AG04449 (cell line): ENCODE measurements at regions not wholly inside any gene's neighbourhood (a gene's known extent, or its start where the extent isn't known, plus 50 kb on each side); places are given as distances from the start of the nearest gene placed in this dataset.
"Not testable (repeated sequence)": the region's sequence is repeated elsewhere in the genome, so short reads cannot be mapped to it uniquely, and the experiment has no call there.

Experiments
- CTCF ChIA-PET: fragments of 350-600 bp; formaldehyde crosslinking; extraction: SDS; loops from one replicate; lab custom pipeline; 2021; ENCODE audit warnings: antibody characterized with exemption; lab: Yijun Ruan, JAX
- POLR2A ChIA-PET: fragments of 400-600, 350-600 bp; formaldehyde crosslinking; extraction: SDS; loops from one replicate; lab custom pipeline; 2020; ENCODE audit warnings: antibody characterized with exemption, inconsistent platforms; lab: Yijun Ruan, JAX
- DNase-seq: peaks from one replicate; pipeline ENCODE4 v3.0.0-alpha.2; 2010; ENCODE audit warnings: low read depth, low spot score
- H3K4me3 ChIP-seq: 2 replicates; pipeline ENCODE4 v1.5.1; 2011; ENCODE audit warnings: low read depth, mild to moderate bottlenecking, control low read depth, low read length
- CTCF ChIP-seq: IDR thresholded peaks from one replicate; pipeline ENCODE4 v1.5.1; 2011; ENCODE audit warnings: mild to moderate bottlenecking, moderate library complexity, low read length, control low read depth, inconsistent platforms; ENCODE audit not compliant: insufficient read depth; ENCODE audit errors: missing control alignments

- ChIA-PET POLR2A (no interaction called here), CTCF (no interaction called here)
- no peak for DNase-seq
- H3K4me3 ChIP-seq, result no peak overlapping the region
- TF ChIP-seq CTCF, result no peak
These were observed 979.7 kb downstream of the RAPGEF2 start for GRCh38 chr4:160082432-160083207.

GRCh38 chr4:160091631-160092030, 988.8 kb downstream of the RAPGEF2 start:
- TF ChIP-seq CTCF, result no peak
- no peak overlapping the region for H3K4me3 ChIP-seq
- CTCF ChIA-PET, result no interaction called here
- no peak for DNase-seq
- POLR2A ChIA-PET, result no interaction called here

GRCh38 chr4:160100316-160100715, 997.4 kb downstream of the RAPGEF2 start:
- no peak overlapping the region for H3K4me3 ChIP-seq
- DNase-seq, result no peak
- ChIA-PET CTCF (interaction anchor here (0.9 kb wide), 1 partner anchor 20 kb away, joined by 3 read pairs; no protein-coding TSS in a partner anchor), POLR2A (no interaction called here)
- TF ChIP-seq CTCF, result no peak

- CTCF ChIA-PET, result no interaction called here
- no peak for DNase-seq
- POLR2A ChIA-PET, result no interaction called here
- no peak for TF ChIP-seq CTCF
- no peak overlapping the region for H3K4me3 ChIP-seq
These were observed 1008.0 kb downstream of the RAPGEF2 start for GRCh38 chr4:160110891-160111290.

- CTCF ChIA-PET, result no interaction called here
- no peak for DNase-seq
- no peak overlapping the region for H3K4me3 ChIP-seq
- TF ChIP-seq CTCF, result no peak
- POLR2A ChIA-PET, result no interaction called here
These were observed 1014.8 kb downstream of the RAPGEF2 start for GRCh38 chr4:160117686-160118085.

- CTCF ChIA-PET, POLR2A ChIA-PET, DNase-seq, H3K4me3 ChIP-seq: not testable (repeated sequence)
These were observed 1022.9 kb downstream of the RAPGEF2 start for GRCh38 chr4:160125576-160126287.

GRCh38 chr4:160127211-160127610, 1024.3 kb downstream of the RAPGEF2 start:
- no peak for DNase-seq
- ChIA-PET CTCF (no interaction called here), POLR2A (no interaction called here)
- no peak overlapping the region for H3K4me3 ChIP-seq
- no peak for TF ChIP-seq CTCF
